ENCODE measurements at regions not wholly inside any gene's neighbourhood (a gene's known extent, or its start where the extent isn't known, plus 50 kb on each side); places are given as distances from the start of the nearest gene placed in this dataset.

DNA sequence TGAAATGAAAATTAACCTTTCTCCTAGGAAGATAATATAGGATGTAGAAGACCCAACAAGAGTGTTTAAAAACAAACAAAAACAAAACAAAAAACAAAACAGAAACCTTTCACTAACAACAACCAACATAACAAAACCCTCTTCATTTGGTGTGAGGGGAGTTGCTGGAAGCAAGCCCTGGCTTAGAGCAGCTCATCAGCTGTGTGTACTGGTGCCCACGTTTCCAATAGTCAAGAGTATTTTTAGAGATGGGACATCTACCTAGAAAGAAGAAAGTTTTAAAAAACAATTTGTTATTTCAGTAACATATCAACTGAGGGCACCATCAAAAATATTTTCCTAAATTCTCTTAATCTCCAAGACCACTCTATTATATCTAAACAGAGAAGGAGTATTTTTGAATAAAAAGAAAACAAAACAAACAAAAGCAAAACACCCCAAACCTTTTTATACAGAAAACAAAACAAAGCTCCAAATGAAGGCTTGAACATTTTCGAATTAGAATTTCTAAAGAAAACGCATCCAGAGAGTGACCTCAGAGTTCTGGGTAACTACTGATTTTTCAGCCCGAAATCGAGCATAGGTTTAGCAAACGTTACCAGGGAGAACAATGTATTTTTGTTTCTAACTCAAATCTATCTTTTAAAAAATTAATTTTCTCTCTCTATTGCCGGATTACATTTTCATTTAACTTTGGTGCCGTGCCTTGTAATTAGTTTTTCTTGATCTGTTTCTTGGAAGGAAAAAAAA lies 134.6 kb downstream of the INSIG2 start:
- no peak for DNase-seq

DNA sequence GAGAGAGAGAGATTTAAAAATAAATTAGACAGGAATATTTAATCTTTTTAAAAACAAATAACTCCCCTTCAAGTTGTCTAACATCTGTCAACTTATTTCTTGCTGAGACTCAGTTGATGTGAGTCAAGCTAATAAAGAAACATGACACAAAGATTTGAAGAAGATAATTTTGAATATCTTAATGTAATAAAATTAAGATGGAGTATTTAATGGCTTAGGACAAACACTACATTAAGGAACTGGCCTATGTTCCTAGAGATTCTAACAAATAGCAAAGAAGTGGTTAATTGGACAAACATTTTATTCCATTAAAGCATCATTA lies 134.0 kb downstream of the INSIG2 start:
- DNase-seq, result no peak

DNA sequence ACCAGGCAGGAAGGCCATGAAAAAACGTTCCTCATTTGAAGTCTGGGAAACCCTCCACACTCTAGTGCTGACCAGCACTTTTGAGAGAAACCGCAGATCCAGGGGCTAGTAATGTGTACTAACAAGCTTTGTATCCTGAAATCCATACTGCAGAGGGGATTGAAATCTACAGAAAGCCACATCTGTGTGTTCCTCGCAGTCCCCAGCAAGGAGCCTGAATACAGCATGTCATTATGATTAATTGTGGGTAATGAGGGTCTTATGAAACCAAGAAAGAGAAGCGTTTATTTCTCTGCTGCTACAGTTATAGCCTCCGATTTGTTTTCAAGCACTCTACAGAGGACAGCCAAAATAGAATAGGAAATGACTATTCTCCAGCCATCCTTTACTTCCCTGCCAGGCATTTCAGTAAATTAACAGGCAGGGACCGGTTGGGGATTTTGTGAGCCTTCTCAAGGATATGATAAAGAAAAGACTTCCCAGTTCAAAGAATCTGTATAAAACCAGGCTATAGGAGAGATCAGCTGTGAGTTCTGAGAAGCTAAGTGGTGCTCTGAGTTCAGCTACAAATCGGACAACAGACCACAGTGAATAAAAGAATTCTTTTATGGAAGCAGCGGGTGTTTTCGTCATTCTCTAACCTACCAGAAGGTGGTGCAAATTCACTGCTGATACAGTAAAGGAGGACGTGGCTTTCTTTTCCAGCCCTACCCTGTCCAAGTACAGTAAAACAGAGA lies 133.4 kb downstream of the INSIG2 start:
- peak; percentile 41 for DNase-seq

DNA sequence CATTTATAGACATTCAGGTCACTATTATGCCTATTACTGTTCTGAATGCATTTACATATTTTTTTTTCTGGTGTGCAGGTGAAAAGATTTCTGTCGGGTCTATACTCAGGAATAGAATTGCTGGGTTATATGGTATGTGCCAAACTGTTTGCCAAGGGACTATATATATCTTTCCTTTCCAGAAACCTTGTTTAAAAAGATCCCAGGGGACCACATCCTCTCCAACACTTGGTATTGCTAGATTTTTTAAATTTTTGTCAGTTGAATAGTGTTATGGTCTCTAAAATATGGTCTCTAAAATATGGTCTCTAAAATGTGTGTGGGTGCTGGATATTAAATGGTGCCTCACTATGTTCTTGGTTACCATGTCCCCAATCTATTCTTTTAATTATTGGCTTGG lies 131.3 kb downstream of the INSIG2 start:
- no peak for DNase-seq

DNA sequence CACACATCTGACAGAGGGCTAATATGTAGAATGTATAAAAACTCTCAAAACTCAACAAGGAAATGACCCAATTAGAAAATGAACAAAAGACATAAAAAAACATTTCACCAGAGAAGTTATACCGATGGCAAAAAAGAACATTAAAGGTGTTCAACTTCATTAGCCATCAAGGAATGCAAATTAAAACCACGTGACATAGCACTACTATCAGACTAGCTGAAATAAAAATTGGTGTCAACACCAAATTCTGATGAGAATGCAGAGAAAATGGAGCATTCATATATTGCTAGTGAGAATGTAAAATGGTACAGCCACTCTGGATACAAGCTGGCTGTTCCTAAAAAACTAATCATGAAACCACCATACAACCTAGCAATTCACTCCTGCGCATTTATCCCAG lies 128.0 kb downstream of the INSIG2 start:
- no peak for DNase-seq

DNA sequence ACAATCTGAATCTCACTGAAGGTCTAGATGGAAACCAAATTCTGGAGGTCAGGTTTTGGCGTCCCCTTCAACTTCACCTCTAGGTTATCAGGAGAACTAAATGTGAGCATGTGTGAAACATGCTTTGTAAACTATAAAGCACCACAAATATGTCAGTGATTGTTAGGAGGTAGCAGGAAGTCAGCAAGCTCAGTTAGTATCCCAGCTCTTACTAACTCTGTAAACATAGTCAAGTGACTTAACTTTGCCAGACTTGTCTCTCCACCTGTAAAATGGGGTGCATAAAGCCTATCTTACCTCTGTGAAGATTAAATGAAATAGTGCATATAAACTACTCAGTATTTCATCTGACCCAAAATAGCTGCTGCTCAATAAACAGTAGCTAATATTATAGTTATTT lies 121.5 kb downstream of the INSIG2 start:
- no peak for DNase-seq

DNA sequence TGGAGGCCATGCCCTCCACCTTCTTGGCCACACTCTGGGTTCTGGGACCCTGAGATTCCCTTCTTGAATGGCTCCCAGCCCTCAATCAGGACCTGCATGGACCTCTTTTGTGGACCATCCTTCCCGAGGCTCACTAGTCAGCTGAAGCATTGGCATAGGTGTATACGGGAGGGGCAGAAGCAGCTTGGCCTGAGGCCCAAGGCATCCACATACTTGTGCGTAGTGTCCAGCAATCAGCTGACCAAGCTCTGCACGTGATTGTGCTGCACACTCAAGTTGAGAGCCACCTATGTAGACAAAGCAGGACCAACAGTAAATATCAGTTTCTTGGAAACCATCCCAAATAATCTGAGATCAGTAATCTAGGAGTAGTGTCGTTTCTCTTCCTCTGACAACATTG lies 119.6 kb downstream of the INSIG2 start:
- DNase-seq, result no peak

DNA sequence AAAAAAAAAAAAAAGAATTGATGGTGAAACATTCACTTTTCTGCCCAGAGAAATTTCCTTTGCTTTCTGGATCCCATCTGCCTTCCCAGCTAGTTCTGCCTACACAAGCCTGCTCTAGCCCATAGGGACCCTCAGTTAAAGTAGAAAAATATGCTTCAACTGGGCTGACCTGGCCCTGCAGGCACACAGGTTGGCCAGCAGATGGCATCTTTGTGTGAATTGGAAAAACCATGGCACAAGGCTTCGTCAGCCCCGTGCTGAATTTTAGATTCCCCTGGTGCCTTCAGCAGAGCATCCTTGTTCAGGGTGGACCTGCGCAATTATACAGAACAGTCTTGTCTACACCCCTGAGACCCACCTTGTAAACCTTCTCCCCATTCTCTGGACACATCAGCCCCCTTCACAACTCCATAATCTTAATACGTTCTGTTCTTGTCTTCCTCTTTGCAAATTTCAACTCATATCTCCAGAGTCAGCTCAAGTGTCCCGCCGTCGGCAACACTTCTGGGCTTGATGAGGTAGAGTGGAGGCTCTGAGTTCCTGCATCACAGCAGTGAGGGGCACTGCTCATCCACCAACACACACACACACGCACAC lies 114.5 kb downstream of the INSIG2 start:
- DNase-seq, result peak; percentile 66

DNA sequence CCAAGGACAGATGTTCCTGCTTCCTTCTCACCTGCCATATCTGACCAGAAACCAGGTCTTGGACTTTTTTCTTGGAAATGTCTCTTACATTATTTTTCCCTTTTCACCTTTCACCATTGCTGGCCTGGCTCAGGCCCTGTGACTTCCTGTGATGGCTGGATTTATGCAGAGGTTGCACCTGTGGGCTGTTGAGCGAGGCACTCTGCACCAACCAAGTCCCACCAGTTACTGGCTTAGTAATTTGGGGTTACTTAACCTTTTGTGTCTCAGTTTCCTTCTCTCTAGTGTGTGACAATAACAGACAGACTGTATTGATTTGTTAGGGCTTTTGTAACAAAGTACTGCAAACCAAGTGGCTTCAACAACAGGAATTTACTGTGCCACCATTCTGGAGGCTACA lies 110.0 kb downstream of the INSIG2 start:
- DNase-seq, result no peak

DNA sequence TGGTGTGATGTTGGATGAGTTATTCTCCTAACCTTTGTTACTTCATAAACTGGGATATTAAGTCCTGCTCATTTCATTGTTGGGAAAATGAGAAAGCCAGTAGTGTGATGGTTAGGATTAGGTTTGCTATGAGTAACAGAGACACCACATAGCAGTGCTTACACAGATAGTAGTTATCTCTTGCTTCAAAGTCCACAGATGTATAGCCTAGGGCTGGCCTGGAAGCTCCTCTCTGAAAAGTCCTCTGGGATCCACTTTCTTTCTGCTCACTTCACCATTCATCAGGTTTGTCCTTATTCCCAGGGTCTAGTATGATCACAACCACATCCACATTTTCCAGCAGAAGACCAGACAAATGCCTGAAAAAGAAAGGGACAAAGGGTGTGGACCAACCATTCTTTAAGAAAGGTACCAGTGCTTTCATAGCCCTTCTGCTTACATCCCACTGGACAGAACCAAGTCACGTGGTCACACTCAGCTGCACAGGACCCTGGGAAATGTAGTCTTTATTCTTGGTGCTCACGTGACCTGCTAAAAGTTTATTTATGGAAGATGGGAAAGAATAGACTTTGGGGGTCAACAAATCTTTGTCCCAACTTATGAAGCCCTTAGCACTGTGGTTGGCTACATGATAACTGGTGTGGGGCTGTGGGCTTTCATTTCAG lies 108.9 kb downstream of the INSIG2 start:
- no peak for DNase-seq

DNA sequence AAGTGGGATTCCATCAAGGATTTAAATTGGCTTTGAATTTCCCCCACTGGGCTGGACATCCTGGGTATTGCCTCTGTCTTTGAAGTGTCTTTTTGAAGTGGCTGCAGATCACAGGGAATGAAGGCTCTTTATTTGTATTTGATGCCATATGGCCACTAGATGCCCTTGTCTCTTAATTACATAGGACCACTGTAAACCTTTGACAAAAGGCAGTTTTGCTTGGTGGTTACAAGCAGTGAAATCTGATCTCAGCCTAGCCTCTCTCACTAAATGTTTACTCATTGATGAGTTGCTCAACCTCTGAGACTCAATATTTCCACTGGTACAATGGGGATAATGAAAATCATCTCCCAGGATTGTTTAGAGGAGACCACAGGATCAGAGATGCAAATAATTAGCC lies 102.2 kb downstream of the INSIG2 start:
- DNase-seq, result no peak

DNA sequence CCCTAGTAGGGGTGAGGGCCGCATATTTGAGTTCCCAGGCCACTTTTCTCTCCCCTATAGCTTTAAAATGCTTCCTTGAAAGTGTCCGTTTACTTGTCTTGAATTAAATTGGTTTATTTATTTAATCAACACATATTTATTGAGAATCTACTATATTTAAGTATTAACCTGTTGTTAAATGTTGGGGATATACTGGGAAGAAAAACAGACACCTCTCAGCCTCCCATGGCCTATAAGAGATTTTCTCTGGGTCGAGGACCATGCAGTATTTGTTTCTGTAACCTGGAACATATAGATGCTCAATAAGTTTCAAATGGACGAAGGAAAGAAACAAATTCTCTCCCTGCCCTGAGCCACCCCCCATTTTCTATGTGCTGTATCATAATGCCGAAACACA lies 98.6 kb downstream of the INSIG2 start:
- no peak for DNase-seq

DNA sequence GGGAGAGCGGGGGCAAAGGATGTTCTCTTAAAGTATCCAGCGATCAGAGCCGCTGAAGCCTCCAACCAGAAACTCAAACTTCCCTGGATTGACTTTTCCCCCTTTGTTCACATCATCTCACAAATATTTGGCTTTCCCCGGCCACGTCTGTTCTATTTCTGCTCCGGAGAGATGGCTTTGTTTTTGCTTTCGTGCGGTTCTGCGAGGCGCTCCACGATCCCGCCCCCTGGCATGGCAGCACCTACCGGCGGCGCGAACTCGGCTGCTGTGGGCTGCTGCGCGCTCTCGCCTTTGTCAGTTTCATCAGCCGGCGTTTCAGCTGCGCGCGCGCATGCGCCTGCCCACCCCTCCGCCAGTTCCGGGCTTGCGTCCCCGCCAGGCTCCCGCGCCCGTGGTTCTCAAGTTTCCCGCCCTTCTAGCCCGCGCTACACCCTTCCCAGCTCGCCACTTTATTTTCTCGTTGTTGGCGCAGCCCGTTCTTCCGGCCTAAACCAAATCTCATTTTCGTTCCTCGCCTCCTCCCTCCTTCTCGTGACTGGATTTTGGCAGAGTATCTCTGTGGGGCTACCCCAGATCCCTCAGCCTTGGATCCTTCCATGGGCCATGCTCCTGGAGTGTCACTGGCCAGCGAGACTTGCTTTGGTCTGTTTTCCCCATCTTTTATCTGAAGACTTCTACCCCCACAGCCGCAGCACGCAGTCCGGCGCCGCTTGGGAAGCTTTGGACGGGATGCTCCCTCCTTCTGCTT lies 98.0 kb downstream of the INSIG2 start:
- peak; percentile 90 for DNase-seq

DNA sequence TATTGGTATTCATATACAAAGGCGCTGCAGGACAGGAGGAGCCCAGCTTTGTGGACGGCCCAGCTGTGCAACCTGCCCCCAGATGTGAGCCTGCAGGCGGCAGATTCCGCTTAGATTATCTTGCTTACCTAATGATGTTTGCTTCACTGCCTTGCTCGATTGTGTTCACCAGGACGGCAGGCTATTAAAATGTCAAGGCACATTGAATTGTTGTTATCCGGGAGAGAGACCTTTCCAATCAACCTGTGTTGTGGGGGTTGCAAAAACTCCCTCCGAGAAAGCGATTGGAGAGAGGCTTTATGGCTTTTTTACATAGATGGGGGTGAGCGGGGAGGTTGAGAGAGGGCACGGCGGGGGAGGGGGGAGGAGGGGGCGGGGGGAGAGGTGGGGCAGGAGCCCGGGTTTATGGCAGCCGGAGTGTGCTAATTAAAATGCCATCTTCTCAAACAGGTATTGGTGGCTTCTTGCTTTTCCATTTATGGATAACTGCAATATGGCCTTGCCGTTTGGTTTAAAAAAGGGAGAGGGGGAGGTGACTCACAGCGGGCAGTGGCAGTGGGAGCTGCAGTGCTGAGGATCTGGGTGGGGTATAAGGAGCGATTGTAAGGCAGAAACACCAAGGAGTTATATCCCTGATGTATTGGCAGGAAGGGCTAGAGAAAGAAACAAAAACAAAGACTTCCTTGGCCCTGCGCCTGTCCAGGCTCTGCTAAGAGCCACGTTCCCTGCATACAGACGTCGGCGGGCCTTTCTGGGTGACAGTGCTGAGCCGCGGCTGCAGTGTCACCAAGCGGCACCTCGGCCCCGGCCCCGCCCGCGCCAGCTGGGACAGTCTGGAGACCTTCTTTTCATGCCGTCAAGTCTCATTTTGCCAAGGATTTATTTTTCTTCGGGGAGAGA lies 97.2 kb downstream of the INSIG2 start:
- peak; percentile 63 for DNase-seq

DNA sequence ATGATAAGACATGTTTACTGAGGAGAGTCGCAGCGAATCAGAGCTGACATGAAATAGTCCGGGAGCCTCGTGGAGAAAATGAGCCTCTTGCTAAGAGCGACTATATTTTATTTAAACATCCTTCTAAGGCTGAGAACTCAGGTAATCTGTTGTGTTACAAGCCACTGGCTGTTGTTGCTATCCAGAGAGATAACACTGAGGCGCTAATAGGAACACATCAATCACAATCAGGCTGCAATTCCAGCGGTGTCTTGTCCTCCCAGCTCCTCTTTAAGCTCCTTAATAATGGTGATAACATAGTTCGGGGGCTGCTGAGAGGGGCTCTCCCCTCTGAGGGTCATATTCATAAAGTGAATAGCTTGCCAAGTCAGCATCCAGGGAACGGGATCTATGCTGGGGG lies 95.1 kb downstream of the INSIG2 start:
- no peak for DNase-seq

DNA sequence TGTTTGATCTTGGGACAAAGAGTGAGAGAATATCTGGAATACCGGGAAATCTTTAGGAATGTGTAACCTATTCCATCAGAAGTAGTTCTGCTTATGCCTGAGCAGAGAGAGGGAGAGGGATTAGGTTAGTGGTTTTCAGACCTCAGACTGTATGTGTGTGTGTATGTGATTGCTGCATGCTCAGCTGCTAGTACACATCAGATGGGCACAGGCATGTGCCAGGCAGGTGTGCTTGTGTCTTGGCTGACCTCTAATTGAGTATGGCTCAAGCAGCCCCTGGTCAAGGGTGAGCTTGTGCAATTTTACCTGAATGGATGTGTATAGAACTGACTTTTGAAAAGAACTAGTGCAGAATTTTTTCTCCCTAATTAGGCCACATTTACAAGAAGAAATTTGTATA lies 91.2 kb downstream of the INSIG2 start:
- DNase-seq, result no peak

DNA sequence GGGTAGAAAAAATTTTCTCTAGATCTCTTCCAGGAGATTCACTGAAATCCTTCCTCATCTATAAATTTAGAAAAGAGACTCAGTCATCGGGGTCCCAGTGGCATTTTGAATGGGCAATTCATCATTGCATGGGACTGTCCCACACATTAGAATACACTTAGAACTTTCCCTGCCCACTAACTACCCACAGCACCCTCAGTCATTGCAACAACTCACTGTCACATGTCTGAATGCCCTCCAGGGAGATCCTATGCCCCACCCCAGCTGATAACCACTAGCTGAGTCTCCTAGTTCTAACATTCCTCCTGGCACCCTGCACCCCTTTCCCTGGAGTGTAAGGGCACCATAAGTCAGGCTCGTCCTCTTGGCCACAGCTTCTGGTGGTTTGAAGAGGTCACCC lies 89.6 kb downstream of the INSIG2 start:
- DNase-seq, result no peak

DNA sequence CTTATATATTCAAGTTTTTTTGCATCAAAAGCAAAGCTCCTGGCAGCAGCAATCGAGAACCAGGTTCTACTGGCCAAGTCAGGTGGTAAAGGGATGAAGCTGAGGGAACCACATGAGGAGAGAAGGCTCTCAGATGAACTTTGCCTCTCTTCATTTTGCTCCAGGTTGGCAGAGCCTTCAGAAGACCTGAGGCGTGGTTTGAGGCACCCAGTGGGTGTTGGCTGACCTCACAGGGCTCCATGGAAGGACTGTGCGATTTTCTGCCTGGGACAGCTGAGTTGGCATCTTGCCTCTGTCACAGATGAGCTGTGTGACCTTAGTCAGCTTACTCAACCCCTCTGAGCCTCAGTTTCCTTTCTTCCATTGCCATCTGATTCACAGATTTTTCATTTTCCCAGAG lies 89.0 kb downstream of the INSIG2 start:
- no peak for DNase-seq

DNA sequence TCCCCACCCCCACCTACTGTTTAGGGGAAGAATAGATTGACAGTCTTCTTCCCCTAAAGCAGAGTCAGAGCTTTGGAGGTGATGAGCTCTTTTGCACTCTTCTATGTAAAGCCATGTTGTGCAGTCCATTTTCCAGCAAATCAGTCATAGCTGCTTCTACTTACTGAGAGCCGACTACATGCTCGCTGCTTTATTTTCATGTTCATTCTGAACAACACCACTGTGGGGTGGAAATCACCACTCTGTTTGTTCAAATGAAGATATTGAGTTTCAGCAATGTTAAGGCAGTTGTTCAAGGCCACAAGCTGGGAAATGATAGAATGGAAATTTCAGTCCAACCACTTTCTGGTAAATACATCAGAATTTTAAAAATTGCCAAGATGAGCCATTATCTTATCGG lies 88.3 kb downstream of the INSIG2 start:
- no peak for DNase-seq

DNA sequence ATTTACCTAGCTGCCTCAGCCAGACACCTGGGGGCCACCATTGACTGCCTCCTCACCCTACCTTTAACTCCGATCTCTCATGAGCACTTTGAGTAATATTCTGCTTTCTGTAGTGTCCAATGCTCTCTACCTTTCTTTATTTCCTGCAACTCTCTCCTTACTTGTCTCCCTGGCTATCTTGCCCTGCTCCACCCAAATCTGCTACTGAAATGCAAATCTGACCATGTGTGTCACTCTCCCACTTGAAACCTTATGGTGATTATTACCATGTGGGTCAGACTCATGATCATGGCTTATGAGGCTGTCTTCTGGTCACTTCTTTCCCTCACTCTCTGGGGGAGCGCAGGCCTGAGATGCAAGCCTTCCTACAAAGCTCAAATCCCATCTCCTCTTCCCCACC lies 83.3 kb downstream of the INSIG2 start:
- DNase-seq, result no peak

DNA sequence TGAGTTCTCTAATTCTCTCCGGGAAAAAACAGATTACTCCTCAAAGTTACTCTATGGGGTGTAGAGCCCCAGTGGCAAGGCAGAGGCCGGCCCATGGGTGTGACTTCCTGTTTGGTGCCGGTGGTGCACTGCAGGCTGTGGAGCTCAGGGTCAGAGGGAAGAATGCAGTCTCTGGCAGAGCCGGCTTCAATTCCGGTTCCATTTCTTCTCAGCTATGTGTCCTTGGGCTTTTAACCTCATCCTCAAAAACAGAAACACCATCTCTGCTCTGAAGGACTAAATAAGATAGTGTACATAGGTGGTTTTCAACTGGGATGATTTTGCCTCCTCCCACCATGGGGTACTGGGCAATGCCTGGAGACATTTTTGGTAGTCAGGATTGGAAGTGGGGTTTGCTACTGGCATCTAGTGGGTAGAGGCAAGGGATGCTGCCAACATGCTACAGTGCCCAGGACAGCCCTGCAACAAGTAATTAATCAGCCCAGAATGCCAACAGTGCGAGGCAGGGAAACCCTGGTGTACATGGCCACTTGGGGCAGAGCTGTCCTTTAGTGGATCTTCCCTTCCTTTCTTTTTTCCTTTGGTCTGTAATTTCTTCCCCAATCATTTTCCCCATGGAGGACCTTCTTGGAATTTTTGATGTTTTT lies 81.2 kb downstream of the INSIG2 start:
- peak; percentile 61 for DNase-seq

DNA sequence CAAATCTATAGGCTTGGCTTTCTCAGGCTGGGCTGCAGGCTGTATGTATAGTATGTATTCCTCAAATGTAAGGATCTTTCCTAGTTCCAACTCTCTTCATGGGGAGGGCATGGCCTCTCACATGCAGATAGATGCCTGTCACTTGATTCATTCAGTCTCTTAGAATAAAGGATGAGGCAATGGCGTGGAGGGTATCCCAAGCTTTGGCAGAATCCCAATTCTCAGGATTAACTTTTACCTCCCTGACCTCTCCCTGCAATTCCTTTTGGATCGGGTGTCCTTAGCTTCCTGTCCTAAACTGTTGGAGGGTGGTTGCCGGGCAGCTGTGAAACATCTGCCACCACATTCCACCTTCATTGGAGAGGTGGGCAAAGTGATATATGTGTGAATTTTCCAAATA lies 80.3 kb downstream of the INSIG2 start:
- no peak for DNase-seq

Measured in CD4-positive, alpha-beta T cell treated with Interleukin-17A for 4 hours (primary cell).